ENCODE measurements at regions not wholly inside any gene's neighbourhood (a gene's known extent, or its start where the extent isn't known, plus 50 kb on each side); places are given as distances from the start of the nearest gene placed in this dataset.
"Not testable (repeated sequence)": the region's sequence is repeated elsewhere in the genome, so short reads cannot be mapped to it uniquely, and the experiment has no call there.

- DNase-seq (ENCODE audit: low spot score) = peak; percentile 91
Measured at GRCh38 chr12:14207905-14208551, 157.5 kb upstream of the ATF7IP start.

DNA sequence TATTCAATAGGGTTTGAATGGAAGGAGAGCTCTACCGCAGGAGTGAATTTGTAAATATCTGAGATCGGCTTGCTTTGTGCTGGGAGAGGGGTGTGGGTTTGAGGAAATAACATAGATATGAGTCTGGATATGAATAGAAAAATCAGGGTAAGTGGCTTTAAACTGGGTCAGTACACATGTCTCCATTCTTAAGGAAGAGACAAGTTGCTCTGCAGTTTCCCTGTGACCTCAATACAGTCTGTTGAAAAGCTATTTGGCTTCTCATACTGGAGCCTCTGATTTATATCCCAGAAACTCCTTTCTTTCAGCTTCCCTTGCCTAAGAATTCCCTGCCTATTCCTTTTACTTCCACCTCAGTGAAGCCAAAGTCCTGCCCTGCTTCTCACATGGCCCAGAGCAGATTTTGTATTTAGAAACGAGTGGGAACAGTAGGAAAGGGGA is 153.5 kb upstream of the ATF7IP start:
- DNase-seq (ENCODE audit: low spot score) = peak; percentile 66

GRCh38 chr12:14213542-14213941 is 151.9 kb upstream of the ATF7IP start:
- DNase-seq (ENCODE audit: low spot score) = peak; percentile 57

GRCh38 chr12:14214495-14214894 is 151.0 kb upstream of the ATF7IP start:
- DNase-seq (ENCODE audit: low spot score) = no peak

DNA sequence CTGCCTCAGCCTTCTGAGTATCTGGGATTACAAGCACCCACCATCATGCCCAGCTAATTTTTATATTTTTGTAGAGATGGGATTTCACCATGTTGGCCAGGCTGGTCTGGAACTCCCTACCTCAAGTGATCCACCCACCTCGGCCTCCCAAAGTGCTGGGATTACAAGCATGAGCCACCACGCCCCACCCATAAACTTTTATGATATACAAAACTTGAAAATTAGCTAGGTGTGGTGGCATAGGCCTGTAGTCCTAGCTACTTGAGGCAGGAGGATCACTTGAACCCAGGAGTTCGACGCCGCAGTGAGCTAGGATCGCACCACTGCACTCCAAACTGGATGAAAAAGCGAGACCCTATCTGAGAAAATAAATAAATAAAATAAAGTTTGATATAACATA is 149.5 kb upstream of the ATF7IP start:
- peak; percentile 54 for DNase-seq (ENCODE audit: low spot score)

- peak; percentile 63 for DNase-seq (ENCODE audit: low spot score)
Measured at GRCh38 chr12:14216405-14217294, 148.8 kb upstream of the ATF7IP start.

DNA sequence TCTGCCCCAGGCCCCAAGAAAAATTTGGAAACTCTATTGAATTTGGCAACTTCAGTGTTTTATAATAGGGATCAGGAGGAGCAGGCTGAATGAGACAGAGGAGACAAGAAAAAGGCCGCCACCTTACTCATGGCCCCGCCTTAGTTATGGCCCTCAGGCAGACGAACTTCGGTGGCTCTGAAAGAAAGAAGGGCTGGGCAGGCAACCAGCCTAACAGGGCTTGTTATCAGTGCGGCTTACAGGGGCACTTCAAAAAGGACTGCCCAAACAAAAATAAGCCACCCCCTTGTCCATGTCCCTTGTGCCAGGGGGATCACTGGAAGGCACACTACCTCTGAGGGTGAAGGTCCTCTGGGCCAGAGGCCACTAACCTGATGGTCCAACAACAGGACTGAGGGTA is 146.3 kb upstream of the ATF7IP start:
- no peak for DNase-seq (ENCODE audit: low spot score)

DNA sequence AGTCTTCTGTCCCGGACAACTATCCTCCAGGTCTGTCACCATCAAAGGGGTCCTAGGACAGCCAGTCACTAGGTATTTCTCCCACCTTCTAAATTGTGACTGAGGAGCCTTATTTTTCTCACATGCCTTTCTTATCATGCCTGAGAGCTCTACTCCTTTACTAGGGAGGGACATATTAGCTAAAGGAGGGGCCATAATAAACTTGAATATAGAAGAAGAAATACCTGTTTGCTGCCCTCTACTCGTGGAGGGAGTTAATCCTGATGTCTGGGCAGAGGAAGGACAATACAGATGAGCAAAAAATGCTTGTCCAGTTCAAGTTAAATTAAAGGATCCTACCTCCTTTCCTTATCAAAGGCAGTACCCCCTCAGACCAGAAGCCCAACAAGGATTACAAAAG is 145.8 kb upstream of the ATF7IP start:
- DNase-seq (ENCODE audit: low spot score) = not testable (repeated sequence)

- no peak for DNase-seq (ENCODE audit: low spot score)
Measured at GRCh38 chr12:14225064-14225463, 140.4 kb upstream of the ATF7IP start.

DNA sequence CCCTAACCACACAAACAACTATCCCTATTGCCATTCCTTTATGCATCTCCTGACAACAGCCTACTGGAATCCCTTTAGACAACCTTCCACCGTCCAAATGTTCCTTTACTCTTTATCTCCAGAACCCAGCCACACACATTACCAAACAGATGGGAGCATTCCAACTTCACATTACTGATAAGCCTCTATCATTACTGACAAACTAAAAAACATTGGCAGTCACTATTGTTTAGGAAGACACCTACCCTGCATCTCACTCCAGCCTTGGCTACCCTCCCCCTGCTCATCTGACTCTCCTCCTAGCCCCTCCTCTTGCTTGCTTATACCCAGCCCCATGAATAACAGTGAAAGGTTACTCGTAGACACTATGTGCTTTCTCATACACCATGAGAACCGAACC is 130.3 kb upstream of the ATF7IP start:
- not testable (repeated sequence) for DNase-seq (ENCODE audit: low spot score)

GRCh38 chr12:14236641-14237040 is 128.8 kb upstream of the ATF7IP start:
- DNase-seq (ENCODE audit: low spot score) = not testable (repeated sequence)

GRCh38 chr12:14238221-14238792 is 127.2 kb upstream of the ATF7IP start:
- DNase-seq (ENCODE audit: low spot score) = peak; percentile 54

DNA sequence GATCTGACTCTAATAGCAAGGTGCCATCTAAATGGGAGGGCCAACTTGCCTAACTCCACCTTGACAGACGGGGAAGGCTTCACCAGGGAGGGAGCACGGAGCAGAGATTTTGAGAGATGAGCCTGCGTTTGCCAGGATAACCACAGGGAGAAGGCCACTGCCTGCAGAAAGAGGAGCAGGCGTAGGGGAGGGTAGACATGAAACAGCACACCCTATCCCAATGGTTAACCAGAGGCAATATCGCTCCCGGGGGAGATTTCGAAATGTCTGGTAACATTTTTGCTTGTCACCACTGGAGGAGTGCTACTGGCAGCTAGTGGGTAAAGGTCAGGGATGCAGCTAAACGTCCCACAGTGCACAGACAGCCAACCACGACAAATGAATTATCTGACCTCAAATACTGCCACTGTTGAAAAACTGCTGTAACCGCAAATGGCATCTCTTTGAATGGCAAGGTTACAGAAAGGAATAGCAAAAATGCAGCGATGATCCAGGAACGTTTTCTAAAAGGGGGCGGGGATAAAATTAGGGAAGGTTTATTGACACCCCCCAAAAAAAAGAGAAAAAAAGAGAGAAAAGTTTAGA is 126.0 kb upstream of the ATF7IP start:
- DNase-seq (ENCODE audit: low spot score) = peak; percentile 81

GRCh38 chr12:14239935-14240872 is 125.3 kb upstream of the ATF7IP start:
- peak; percentile 86 for DNase-seq (ENCODE audit: low spot score)

DNA sequence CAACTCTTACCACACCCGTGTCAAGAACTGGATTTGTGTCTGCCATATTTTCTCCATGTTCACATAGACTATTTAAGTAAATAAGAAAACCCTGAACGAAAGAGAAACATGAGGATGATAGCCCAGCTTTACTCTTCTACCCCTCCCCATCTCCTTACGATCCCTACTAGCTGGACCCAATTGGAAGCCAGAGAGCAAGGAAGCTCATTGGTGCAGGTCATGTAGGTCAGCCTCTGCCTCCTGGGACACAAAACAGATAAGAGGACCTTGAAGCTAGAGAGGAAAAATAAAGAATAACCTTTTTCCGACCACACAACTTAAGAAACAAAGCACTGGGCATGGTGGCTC is 124.6 kb upstream of the ATF7IP start:
- DNase-seq (ENCODE audit: low spot score) = no peak

GRCh38 chr12:14242825-14243224 is 122.7 kb upstream of the ATF7IP start:
- DNase-seq (ENCODE audit: low spot score) = not testable (repeated sequence)

DNA sequence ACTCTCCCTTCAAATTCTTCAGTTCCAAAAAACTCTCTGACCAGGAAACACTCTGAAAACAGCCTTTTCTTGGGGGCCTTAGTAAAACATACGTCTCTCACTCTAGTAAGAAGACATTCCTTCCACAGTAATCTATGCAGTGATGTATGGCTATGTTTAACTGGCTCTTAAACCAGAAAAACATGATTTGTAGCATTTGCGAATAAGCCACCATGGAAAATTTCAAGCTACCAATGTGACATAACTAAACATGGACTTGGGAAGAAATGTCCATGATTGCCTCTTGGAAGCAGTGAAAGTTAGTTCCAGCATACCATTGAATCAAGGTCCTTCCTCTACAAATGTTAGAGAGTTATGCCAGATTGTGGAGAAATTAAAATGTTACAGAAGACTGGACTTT is 121.5 kb upstream of the ATF7IP start:
- DNase-seq (ENCODE audit: low spot score) = no peak

- no peak for DNase-seq (ENCODE audit: low spot score)
Measured at GRCh38 chr12:14244876-14245669, 120.4 kb upstream of the ATF7IP start.

- DNase-seq (ENCODE audit: low spot score) = no peak
Measured at GRCh38 chr12:14247166-14247565, 118.3 kb upstream of the ATF7IP start.

GRCh38 chr12:14249368-14249767 is 116.1 kb upstream of the ATF7IP start:
- peak; percentile 33 for DNase-seq (ENCODE audit: low spot score)

DNA sequence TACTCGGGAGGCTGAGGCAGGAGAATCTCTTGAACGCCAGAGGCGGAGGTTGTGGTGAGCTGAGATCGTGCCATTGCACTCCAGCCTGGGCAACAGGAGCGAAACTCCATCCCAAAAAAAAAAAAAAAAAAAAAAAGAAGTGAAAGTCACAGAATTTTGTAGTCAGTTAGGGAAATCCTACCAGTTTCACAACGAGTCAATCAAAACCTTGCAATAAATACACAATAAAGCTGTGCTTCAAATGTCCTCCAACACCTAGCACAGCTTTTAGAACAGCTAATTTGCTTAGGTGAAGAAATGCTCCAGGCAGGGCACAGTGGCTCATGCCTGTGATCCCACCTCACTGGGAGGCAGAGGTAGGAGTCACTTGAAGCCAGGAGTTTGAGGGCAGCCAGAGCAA is 112.8 kb upstream of the ATF7IP start:
- no peak for DNase-seq (ENCODE audit: low spot score)
